ENCODE measurements at regions not wholly inside any gene's neighbourhood (a gene's known extent, or its start where the extent isn't known, plus 50 kb on each side); places are given as distances from the start of the nearest gene placed in this dataset.

DNA sequence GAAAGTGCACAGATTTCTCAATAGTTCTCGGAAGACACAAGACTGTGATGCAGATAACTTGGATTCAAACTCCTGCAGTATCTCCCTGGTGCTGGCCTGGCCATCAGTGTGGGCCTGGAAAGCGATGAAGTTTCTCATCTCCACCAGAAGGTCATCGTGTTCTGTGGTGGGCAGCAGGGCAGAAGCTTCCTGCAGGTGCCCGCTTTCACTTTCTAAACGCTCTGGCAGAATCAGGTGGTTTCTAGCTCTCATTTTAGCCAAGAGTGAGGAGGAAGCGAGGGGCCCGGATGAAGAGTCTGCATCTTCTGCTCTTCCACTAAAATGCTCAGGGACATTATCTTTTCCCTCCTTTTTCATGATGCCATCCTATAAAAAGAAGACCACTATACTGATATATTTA lies 63.0 kb upstream of the DRGX start (continued):
- no peak for TF ChIP-seq CBX5 (IDR thresholded peaks at IDR 0.05; ENCODE audit: low read depth, low read length)
- no peak for TF ChIP-seq TAF1 (IDR thresholded peaks at IDR 0.05; ENCODE audit: low read depth, low read length)
- TF ChIP-seq POLR2A (IDR thresholded peaks at IDR 0.05; ENCODE audit: control extremely low read depth in 1 of 2, low read depth in 2 of 2, low read length in 2 of 2): no peak
- no peak for TF ChIP-seq KDM4A (IDR thresholded peaks at IDR 0.05; ENCODE audit: low read depth, low read length, severe bottlenecking)
- TF ChIP-seq SP2 (IDR thresholded peaks at IDR 0.05; ENCODE audit: low read length): no peak
- no peak for TF ChIP-seq FOSL1 (IDR thresholded peaks at IDR 0.05; ENCODE audit: insufficient read depth, low read depth, low read length)
- TF ChIP-seq, protein P1, sequence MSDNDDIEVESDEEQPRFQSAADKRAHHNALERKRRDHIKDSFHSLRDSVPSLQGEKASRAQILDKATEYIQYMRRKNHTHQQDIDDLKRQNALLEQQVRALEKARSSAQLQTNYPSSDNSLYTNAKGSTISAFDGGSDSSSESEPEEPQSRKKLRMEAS (IDR thresholded peaks at IDR 0.05): no peak
- TF ChIP-seq SAP30 (IDR thresholded peaks at IDR 0.05; ENCODE audit: insufficient read depth, insufficient replicate concordance, low read length): no peak
- no peak for TF ChIP-seq BACH1 (IDR thresholded peaks at IDR 0.05; ENCODE audit: low read length)
- TF ChIP-seq, protein P2, sequence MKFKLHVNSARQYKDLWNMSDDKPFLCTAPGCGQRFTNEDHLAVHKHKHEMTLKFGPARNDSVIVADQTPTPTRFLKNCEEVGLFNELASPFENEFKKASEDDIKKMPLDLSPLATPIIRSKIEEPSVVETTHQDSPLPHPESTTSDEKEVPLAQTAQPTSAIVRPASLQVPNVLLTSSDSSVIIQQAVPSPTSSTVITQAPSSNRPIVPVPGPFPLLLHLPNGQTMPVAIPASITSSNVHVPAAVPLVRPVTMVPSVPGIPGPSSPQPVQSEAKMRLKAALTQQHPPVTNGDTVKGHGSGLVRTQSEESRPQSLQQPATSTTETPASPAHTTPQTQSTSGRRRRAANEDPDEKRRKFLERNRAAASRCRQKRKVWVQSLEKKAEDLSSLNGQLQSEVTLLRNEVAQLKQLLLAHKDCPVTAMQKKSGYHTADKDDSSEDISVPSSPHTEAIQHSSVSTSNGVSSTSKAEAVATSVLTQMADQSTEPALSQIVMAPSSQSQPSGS (IDR thresholded peaks at IDR 0.05; ENCODE audit: low read length): no peak
- TF ChIP-seq RXRA (IDR thresholded peaks at IDR 0.05; ENCODE audit: insufficient read depth, low read depth, low read length): no peak
- no peak for TF ChIP-seq SIN3A (conservative IDR thresholded peaks at IDR 0.05 in 1 of 2, IDR thresholded peaks at IDR 0.05 in 1 of 2; ENCODE audit: low read depth in 1 of 2, low read length in 2 of 2)
- no peak for TF ChIP-seq KDM1A (IDR thresholded peaks at IDR 0.05; ENCODE audit: borderline replicate concordance, low read length)
- TF ChIP-seq, protein P3, sequence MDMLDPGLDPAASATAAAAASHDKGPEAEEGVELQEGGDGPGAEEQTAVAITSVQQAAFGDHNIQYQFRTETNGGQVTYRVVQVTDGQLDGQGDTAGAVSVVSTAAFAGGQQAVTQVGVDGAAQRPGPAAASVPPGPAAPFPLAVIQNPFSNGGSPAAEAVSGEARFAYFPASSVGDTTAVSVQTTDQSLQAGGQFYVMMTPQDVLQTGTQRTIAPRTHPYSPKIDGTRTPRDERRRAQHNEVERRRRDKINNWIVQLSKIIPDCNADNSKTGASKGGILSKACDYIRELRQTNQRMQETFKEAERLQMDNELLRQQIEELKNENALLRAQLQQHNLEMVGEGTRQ (IDR thresholded peaks at IDR 0.05; ENCODE audit: low read length): no peak
- no peak for TF ChIP-seq CHD1 (IDR thresholded peaks at IDR 0.05; ENCODE audit: low read depth, low read length)
- TF ChIP-seq JUN (IDR thresholded peaks at IDR 0.05; ENCODE audit: low read depth, low read length): no peak
- no peak for TF ChIP-seq TEAD4 (IDR thresholded peaks at IDR 0.05; ENCODE audit: low read depth, low read length)
